IMR-90 (cell line): ENCODE measurements at regions not wholly inside any gene's neighbourhood (a gene's known extent, or its start where the extent isn't known, plus 50 kb on each side); places are given as distances from the start of the nearest gene placed in this dataset.

Source experiments
- BHLHE40 ChIP-seq: fragments of 150-350 bp; IDR thresholded peaks from 2 replicates; pipeline ENCODE4 v1.6.1; 2016; ENCODE audit warnings: mild to moderate bottlenecking, low read depth, low read length
- CHD1 ChIP-seq: IDR thresholded peaks from 2 replicates; pipeline ENCODE4 v1.6.1; 2012; ENCODE audit warnings: low read depth, low read length, improper control_type of control experiment
- POLR2A ChIP-seq: IDR thresholded peaks from 2 replicates; pipeline ENCODE4 v1.6.1; 2012; ENCODE audit warnings: mild to moderate bottlenecking, low read depth, low read length
- SMC3 ChIP-seq: fragments of 150-350 bp; IDR thresholded peaks from 2 replicates; pipeline ENCODE4 v1.6.1; 2016; ENCODE audit warnings: low read depth, mild to moderate bottlenecking, antibody characterized with exemption, low read length, moderate library complexity
- USF2 ChIP-seq: fragments of 150-350 bp; IDR thresholded peaks from 2 replicates; pipeline ENCODE4 v1.6.1; 2017; ENCODE audit warnings: mild to moderate bottlenecking, antibody characterized with exemption, low read length, low read depth
- TF ChIP-seq, protein P1 (sequence below): conservative IDR thresholded peaks from 2 replicates; pipeline ENCODE4 v1.5.1; 2012; ENCODE audit warnings: mild to moderate bottlenecking, low read depth, low read length, improper control_type of control experiment

GRCh38 chr1:201694608-201695335 is 134.2 kb upstream of the IPO9 start:
- no peak for TF ChIP-seq CHD1
- no peak for TF ChIP-seq BHLHE40
- no peak for TF ChIP-seq SMC3
- TF ChIP-seq USF2: no peak
- TF ChIP-seq, protein P1, sequence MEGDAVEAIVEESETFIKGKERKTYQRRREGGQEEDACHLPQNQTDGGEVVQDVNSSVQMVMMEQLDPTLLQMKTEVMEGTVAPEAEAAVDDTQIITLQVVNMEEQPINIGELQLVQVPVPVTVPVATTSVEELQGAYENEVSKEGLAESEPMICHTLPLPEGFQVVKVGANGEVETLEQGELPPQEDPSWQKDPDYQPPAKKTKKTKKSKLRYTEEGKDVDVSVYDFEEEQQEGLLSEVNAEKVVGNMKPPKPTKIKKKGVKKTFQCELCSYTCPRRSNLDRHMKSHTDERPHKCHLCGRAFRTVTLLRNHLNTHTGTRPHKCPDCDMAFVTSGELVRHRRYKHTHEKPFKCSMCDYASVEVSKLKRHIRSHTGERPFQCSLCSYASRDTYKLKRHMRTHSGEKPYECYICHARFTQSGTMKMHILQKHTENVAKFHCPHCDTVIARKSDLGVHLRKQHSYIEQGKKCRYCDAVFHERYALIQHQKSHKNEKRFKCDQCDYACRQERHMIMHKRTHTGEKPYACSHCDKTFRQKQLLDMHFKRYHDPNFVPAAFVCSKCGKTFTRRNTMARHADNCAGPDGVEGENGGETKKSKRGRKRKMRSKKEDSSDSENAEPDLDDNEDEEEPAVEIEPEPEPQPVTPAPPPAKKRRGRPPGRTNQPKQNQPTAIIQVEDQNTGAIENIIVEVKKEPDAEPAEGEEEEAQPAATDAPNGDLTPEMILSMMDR: no peak
- no peak for TF ChIP-seq POLR2A
